DOHH2 (cell line): ENCODE measurements at regions not wholly inside any gene's neighbourhood (a gene's known extent, or its start where the extent isn't known, plus 50 kb on each side); places are given as distances from the start of the nearest gene placed in this dataset.

Experiments
- EZH2phosphoT487 ChIP-seq: fragments of 200-600 bp; sonication (generic); IDR thresholded peaks from 2 replicates; pipeline ENCODE4 v1.6.1; 2017; ENCODE audit warnings: borderline replicate concordance, mild to moderate bottlenecking, antibody characterized with exemption, low read length, moderate library complexity, mixed read lengths
- TF ChIP-seq, protein P1 (sequence below): fragments of 200-600 bp; sonication (generic); IDR thresholded peaks from one replicate; pipeline ENCODE4 v1.5.1; 2014; ENCODE audit warnings: antibody characterized with exemption, mild to moderate bottlenecking, low read depth, low read length; ENCODE audit not compliant: poor library complexity, severe bottlenecking

DNA sequence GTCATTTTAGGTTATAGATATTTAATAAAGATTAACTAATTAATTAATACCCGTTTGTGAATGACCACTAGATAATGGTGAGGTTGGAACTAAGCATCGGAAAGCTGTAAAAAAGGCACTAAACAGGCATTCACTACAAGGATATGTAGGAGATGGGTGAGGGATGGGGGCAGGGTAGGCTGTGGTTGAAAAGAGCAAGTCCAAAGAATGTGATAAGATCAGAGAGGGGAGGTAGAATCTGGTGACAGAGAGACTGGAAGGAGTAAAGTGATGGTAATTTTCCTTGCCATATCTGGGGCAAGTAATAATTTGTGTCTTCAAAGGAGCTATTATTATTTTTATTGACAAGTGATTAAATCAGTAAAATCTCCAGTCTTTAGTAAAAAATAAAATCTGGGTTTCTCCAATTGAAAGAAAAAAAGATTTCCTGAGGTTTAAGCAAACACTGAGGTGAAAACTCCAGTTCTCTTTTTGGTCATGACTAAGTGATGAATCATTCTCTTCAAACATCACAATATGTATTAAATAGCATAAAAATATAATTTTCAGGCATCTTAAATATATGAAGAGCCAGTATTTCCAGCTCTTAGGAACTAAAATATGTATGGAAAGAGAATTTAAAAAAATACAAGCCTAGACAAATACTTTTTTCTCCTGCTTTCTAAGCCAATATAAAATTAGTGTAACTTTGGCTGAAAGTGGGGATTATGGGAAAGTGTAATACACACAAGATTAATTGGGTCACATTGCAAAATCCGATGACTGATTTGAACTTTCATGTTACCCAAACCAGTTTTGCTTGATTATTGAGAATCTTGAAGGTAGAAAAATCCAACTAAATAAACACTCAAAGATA, 259.1 kb upstream of the RBMS1 start:
- TF ChIP-seq, protein P1, sequence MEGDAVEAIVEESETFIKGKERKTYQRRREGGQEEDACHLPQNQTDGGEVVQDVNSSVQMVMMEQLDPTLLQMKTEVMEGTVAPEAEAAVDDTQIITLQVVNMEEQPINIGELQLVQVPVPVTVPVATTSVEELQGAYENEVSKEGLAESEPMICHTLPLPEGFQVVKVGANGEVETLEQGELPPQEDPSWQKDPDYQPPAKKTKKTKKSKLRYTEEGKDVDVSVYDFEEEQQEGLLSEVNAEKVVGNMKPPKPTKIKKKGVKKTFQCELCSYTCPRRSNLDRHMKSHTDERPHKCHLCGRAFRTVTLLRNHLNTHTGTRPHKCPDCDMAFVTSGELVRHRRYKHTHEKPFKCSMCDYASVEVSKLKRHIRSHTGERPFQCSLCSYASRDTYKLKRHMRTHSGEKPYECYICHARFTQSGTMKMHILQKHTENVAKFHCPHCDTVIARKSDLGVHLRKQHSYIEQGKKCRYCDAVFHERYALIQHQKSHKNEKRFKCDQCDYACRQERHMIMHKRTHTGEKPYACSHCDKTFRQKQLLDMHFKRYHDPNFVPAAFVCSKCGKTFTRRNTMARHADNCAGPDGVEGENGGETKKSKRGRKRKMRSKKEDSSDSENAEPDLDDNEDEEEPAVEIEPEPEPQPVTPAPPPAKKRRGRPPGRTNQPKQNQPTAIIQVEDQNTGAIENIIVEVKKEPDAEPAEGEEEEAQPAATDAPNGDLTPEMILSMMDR, result no peak
- no peak for TF ChIP-seq EZH2phosphoT487
